OCI-LY1 (cell line): ENCODE measurements at regions not wholly inside any gene's neighbourhood (a gene's known extent, or its start where the extent isn't known, plus 50 kb on each side); places are given as distances from the start of the nearest gene placed in this dataset.

ENCODE experiments used
- H2AFZ ChIP-seq: fragments of 200-600 bp; sonication (generic), shearing (Covaris generic); 2 replicates; pipeline ENCODE4 v1.6.0; 2014; ENCODE audit warnings: antibody characterized with exemption, mild to moderate bottlenecking, low read length
- H3F3A ChIP-seq: fragments of 200-600 bp; sonication (generic), shearing (Covaris generic); 2 replicates; pipeline ENCODE4 v1.6.0; 2014; ENCODE audit warnings: mild to moderate bottlenecking, antibody characterized with exemption, low read length, moderate library complexity; ENCODE audit not compliant: insufficient read depth
- H3K27ac ChIP-seq: fragments of 200-600 bp; sonication (generic); 2 replicates; pipeline ENCODE4 v1.5.1; 2014; ENCODE audit warnings: low read length, mixed run types, mild to moderate bottlenecking, low read depth; ENCODE audit not compliant: poor library complexity, severe bottlenecking
- H3K27me3 ChIP-seq: fragments of 200-600 bp; sonication (generic); 2 replicates; pipeline ENCODE4 v1.6.0; 2014; ENCODE audit warnings: antibody characterized with exemption, mild to moderate bottlenecking, low read length, moderate library complexity; ENCODE audit not compliant: insufficient read depth
- H3K36me3 ChIP-seq: fragments of 200-600 bp; sonication (generic); 2 replicates; pipeline ENCODE4 v1.6.1; 2014; ENCODE audit warnings: mild to moderate bottlenecking, antibody characterized with exemption, low read length, moderate library complexity, mixed read lengths; ENCODE audit not compliant: insufficient read depth
- H3K4me1 ChIP-seq: fragments of 200-600 bp; sonication (generic); 2 replicates; pipeline ENCODE4 v1.5.1; 2014; ENCODE audit warnings: mild to moderate bottlenecking, low read length, moderate library complexity; ENCODE audit not compliant: insufficient read depth, severe bottlenecking
- H3K4me2 ChIP-seq: fragments of 200-600 bp; sonication (generic), shearing (Covaris generic); 2 replicates; pipeline ENCODE4 v1.6.1; 2014; ENCODE audit warnings: low read length
- H3K4me3 ChIP-seq: fragments of 200-600 bp; sonication (generic); 2 replicates; pipeline ENCODE4 v1.5.1; 2014; ENCODE audit warnings: low read length, low read depth, mild to moderate bottlenecking, mixed read lengths; ENCODE audit not compliant: poor library complexity, severe bottlenecking
- H3K79me2 ChIP-seq: fragments of 200-600 bp; shearing (Covaris generic); 2 replicates; pipeline ENCODE4 v1.6.1; 2016; ENCODE audit warnings: mixed run types, low read length, mixed read lengths; ENCODE audit not compliant: insufficient read depth
- H3K9ac ChIP-seq: fragments of 200-600 bp; sonication (generic), shearing (Covaris generic); 2 replicates; pipeline ENCODE4 v1.6.1; 2014; ENCODE audit warnings: mild to moderate bottlenecking, low read length, mixed read lengths
- H3K9me2 ChIP-seq: fragments of 200-600 bp; sonication (generic), shearing (Covaris generic); 2 replicates; pipeline ENCODE4 v1.6.1; 2014; ENCODE audit warnings: low read depth, mild to moderate bottlenecking, low read length, mixed read lengths
- H3K9me3 ChIP-seq: fragments of 200-600 bp; shearing (Covaris generic); 2 replicates; pipeline ENCODE4 v1.6.1; 2014; ENCODE audit warnings: low read length, mixed read lengths
- H4K20me1 ChIP-seq: fragments of 200-600 bp; sonication (generic), shearing (Covaris generic); 2 replicates; pipeline ENCODE4 v1.6.0; 2016; ENCODE audit warnings: mild to moderate bottlenecking, low read length; ENCODE audit not compliant: insufficient read depth
- CTCF ChIP-seq: fragments of 200-600 bp; sonication (generic), shearing (Covaris generic); IDR thresholded peaks from 2 replicates; pipeline ENCODE4 v1.5.1; 2017; ENCODE audit warnings: mild to moderate bottlenecking, antibody characterized with exemption, low read length, moderate library complexity, mixed read lengths
- EZH2 ChIP-seq: fragments of 200-600 bp; sonication (generic), shearing (Covaris generic); IDR thresholded peaks from 2 replicates; pipeline ENCODE4 v1.8.0; 2017; ENCODE audit warnings: borderline replicate concordance, mixed run types, mild to moderate bottlenecking, antibody characterized with exemption, low read length, moderate library complexity, mixed read lengths

- Histone ChIP-seq H3K4me2 (no peak overlapping the region), H2AFZ (no peak overlapping the region), H3K4me1 (peaks cover 13% of the 10 kb centered on the region), H4K20me1 (no peaks in the 10 kb centered on the region), H3K9ac (no peak overlapping the region), H3K9me2 (no peaks in the 10 kb centered on the region), H3K27me3 (no peaks in the 10 kb centered on the region), H3K9me3 (no peaks in the 10 kb centered on the region), H3K36me3 (no peaks in the 10 kb centered on the region; the same call in 1 of the 2 replicates), H3K27ac (no peak overlapping the region), H3F3A (no peaks in the 10 kb centered on the region), H3K79me2 (no peaks in the 10 kb centered on the region), H3K4me3 (no peak overlapping the region)
- TF ChIP-seq CTCF (no peak), EZH2 (no peak)
Measured at GRCh38 chr4:145333786-145334185, 147.9 kb upstream of the SMAD1 start.

- Histone ChIP-seq H3K79me2 (no peaks in the 10 kb centered on the region), H3K9me2 (no peaks in the 10 kb centered on the region), H3K4me3 (no peak overlapping the region), H3K27ac (no peak overlapping the region), H2AFZ (no peak overlapping the region), H3K4me2 (no peak overlapping the region), H3F3A (no peaks in the 10 kb centered on the region), H3K36me3 (no peaks in the 10 kb centered on the region), H3K9me3 (0 out of 2 replicates have a peak, but pooled peaks cover 3% of the 10 kb centered on the region), H3K27me3 (no peaks in the 10 kb centered on the region), H3K9ac (no peak overlapping the region), H4K20me1 (no peaks in the 10 kb centered on the region), H3K4me1 (no peaks in the 10 kb centered on the region)
- TF ChIP-seq CTCF (no peak), EZH2 (no peak)
Measured at GRCh38 chr4:145326491-145326890, 146.1 kb upstream of the OTUD4 start.

GRCh38 chr4:145324161-145324560, 143.8 kb upstream of the OTUD4 start:
- Histone ChIP-seq H3K9me3 (0 out of 2 replicates have a peak, but pooled peaks cover 3% of the 10 kb centered on the region), H3K79me2 (no peaks in the 10 kb centered on the region), H3K9me2 (no peaks in the 10 kb centered on the region), H3K9ac (no peak overlapping the region), H2AFZ (no peak overlapping the region), H3K27me3 (no peaks in the 10 kb centered on the region), H3K4me1 (peaks cover 12% of the 10 kb centered on the region), H3K36me3 (no peaks in the 10 kb centered on the region), H3K4me2 (no peak overlapping the region), H3K4me3 (no peak overlapping the region), H3F3A (no peaks in the 10 kb centered on the region), H4K20me1 (no peaks in the 10 kb centered on the region), H3K27ac (no peak overlapping the region)
- no peak for TF ChIP-seq EZH2
- no peak for TF ChIP-seq CTCF
